Neural progenitor cell (in vitro differentiated cells): ENCODE measurements at regions not wholly inside any gene's neighbourhood (a gene's known extent, or its start where the extent isn't known, plus 50 kb on each side); places are given as distances from the start of the nearest gene placed in this dataset.
A peak's percentile ranks its signal among the peaks of the same experiment; 100 is the strongest.
"Not testable (repeated sequence)": the region's sequence is repeated elsewhere in the genome, so short reads cannot be mapped to it uniquely, and the experiment has no call there.

Source experiments
- DNase-seq: peaks from one replicate; pipeline ENCODE4 v3.0.0-alpha.2; 2016; ENCODE audit warnings: low spot score
- H2AFZ ChIP-seq: fragments of 200-600 bp; sonication (generic); replicated peaks from 2 replicates; pipeline ENCODE4 v1.6.1; 2016; ENCODE audit warnings: antibody characterized with exemption
- H3F3A ChIP-seq: fragments of 200-600 bp; sonication (generic); 2 replicates; pipeline ENCODE4 v1.6.1; 2016; ENCODE audit warnings: antibody characterized with exemption, low read depth
- H3K27ac ChIP-seq: fragments of 200-600 bp; sonication (generic); 2 replicates; pipeline ENCODE4 v1.5.1; 2016; ENCODE audit warnings: mild to moderate bottlenecking
- H3K27me3 ChIP-seq: fragments of 200-600 bp; sonication (generic); 2 replicates; pipeline ENCODE4 v1.6.1; 2016; ENCODE audit warnings: mild to moderate bottlenecking, moderate library complexity
- H3K36me3 ChIP-seq: fragments of 200-600 bp; sonication (generic); 2 replicates; pipeline ENCODE4 v1.5.1; 2016
- H3K4me1 ChIP-seq: fragments of 200-600 bp; sonication (generic); 2 replicates; pipeline ENCODE4 v1.6.1; 2016; ENCODE audit warnings: mixed run types
- H3K4me2 ChIP-seq: fragments of 200-600 bp; sonication (generic); 2 replicates; pipeline ENCODE4 v1.6.1; 2016
- H3K4me3 ChIP-seq: fragments of 200-600 bp; sonication (generic); 2 replicates; pipeline ENCODE4 v1.5.1; 2016
- H3K79me2 ChIP-seq: fragments of 200-600 bp; sonication (generic); 2 replicates; pipeline ENCODE4 v1.6.1; 2016; ENCODE audit warnings: low read depth
- H3K9ac ChIP-seq: fragments of 200-600 bp; sonication (generic); 2 replicates; pipeline ENCODE4 v1.6.1; 2016
- H3K9me3 ChIP-seq: fragments of 200-600 bp; sonication (generic); 2 replicates; pipeline ENCODE4 v1.5.1; 2016; ENCODE audit warnings: low read depth
- H4K20me1 ChIP-seq: fragments of 200-600 bp; sonication (generic); 2 replicates; pipeline ENCODE4 v1.6.1; 2016; ENCODE audit warnings: low read depth
- H3K27ac Mint-ChIP-seq: 3 replicates; pipeline ENCODE4 v1.8.0; 2021; ENCODE audit warnings: mixed read lengths
- H3K27me3 Mint-ChIP-seq: 2 replicates; pipeline ENCODE4 v1.8.0; 2022; ENCODE audit warnings: low read depth, mild to moderate bottlenecking, inconsistent platforms, moderate library complexity, mixed read lengths; ENCODE audit not compliant: insufficient read depth
- H3K36me3 Mint-ChIP-seq: 3 replicates; pipeline ENCODE4 v1.8.0; 2021; ENCODE audit warnings: mixed read lengths
- H3K4me1 Mint-ChIP-seq: 3 replicates; pipeline ENCODE4 v1.8.0; 2021; ENCODE audit warnings: mixed read lengths
- H3K4me3 Mint-ChIP-seq: 3 replicates; pipeline ENCODE4 v1.8.0; 2021; ENCODE audit warnings: mild to moderate bottlenecking, moderate library complexity, mixed read lengths
- H3K9me3 Mint-ChIP-seq: 3 replicates; pipeline ENCODE4 v1.8.0; 2020; ENCODE audit warnings: mixed read lengths
- small RNA-seq: library from RNA; depleted of rRNA; stranded (forward); fragments of <200 nt; gene quantifications from one replicate; pipeline ENCODE3, GENCODE V24; 2015
- TF ChIP-seq, protein P1 (sequence below): fragments of 200-600 bp; sonication (generic); IDR thresholded peaks from 2 replicates; pipeline ENCODE4 v1.5.1; 2017; ENCODE audit warnings: antibody characterized with exemption, mild to moderate bottlenecking

DNA sequence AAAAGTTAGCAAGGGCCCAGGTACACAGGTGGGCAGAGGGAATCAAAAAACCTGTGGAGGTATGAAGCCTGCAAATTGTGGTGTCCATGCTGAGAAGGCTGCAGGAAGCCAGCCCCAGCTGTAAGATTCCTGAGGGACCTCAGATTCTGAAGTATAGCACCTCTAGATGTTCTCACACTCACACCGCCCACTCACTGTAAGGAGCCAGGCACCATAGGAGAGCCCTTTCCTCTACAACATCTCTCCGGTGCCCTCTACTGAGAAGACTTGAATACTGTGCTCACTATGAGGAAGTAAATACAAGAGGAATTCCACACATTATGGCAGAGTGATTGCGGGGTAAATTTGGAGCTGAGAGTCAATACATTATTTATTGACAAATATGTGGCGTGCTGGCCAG is 68.9 kb upstream of the RUBCNL start:
- H3K79me2 ChIP-seq, H3K4me3 Mint-ChIP-seq, H3K36me3 Mint-ChIP-seq, H3K4me1 ChIP-seq, H3K27me3 Mint-ChIP-seq, H3K27ac Mint-ChIP-seq, H3K4me1 Mint-ChIP-seq, H3K9ac ChIP-seq, H3K9me3 Mint-ChIP-seq, H2AFZ ChIP-seq, H3K9me3 ChIP-seq, H4K20me1 ChIP-seq, H3K27me3 ChIP-seq, H3K36me3 ChIP-seq, H3K27ac ChIP-seq, H3F3A ChIP-seq, H3K4me3 ChIP-seq, H3K4me2 ChIP-seq: not testable (repeated sequence)
- TF ChIP-seq, protein P1, sequence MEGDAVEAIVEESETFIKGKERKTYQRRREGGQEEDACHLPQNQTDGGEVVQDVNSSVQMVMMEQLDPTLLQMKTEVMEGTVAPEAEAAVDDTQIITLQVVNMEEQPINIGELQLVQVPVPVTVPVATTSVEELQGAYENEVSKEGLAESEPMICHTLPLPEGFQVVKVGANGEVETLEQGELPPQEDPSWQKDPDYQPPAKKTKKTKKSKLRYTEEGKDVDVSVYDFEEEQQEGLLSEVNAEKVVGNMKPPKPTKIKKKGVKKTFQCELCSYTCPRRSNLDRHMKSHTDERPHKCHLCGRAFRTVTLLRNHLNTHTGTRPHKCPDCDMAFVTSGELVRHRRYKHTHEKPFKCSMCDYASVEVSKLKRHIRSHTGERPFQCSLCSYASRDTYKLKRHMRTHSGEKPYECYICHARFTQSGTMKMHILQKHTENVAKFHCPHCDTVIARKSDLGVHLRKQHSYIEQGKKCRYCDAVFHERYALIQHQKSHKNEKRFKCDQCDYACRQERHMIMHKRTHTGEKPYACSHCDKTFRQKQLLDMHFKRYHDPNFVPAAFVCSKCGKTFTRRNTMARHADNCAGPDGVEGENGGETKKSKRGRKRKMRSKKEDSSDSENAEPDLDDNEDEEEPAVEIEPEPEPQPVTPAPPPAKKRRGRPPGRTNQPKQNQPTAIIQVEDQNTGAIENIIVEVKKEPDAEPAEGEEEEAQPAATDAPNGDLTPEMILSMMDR, result peak; percentile 34
- peak; percentile 37 for DNase-seq

DNA sequence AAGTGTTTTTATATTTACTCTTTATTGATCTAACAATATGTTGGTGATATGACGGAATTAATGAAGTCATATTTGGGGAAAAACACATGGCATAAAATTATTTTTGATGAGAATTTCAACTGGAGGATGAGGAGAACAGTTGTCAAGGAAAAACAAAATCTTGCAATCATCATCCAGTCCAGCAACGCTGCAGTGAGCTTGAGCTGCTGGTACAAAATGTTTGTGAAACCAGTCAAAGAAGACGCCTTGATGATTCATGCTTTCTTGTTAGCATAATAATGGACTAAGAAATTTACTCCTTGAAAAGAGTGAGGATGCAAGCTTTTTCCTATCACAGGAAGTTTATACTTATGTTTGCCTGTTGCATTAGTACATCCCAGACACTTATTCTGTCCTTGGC is 64.1 kb upstream of the RUBCNL start:
- not testable (repeated sequence) for H3K27me3 Mint-ChIP-seq, H3K4me2 ChIP-seq, DNase-seq, H3K27ac Mint-ChIP-seq, H3K27ac ChIP-seq, H4K20me1 ChIP-seq, H3K36me3 ChIP-seq, H3K4me1 Mint-ChIP-seq, H3K79me2 ChIP-seq, H3K4me1 ChIP-seq, H3K4me3 Mint-ChIP-seq, H3F3A ChIP-seq, H3K9ac ChIP-seq, H3K36me3 Mint-ChIP-seq, H3K9me3 ChIP-seq, H3K4me3 ChIP-seq, H3K27me3 ChIP-seq, H3K9me3 Mint-ChIP-seq
- peak overlapping the region; percentile 26 for H2AFZ ChIP-seq

DNA sequence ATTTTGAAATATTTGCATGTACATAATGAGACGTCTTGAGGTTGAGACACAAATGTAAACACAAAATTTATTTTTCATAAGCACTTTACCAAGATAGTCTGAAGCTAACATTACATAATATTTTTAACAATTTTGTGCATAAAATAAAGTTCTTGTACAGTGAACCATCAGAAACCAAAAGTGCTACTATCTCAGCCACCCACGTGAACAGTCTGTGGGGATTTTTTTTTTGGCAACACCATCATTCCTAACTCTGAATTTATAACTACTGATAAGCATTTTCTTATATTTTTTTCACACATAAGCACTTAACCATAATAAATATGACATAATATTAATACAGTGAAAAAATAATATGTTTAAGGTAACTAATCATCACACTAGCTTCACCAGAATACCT is 62.9 kb upstream of the RUBCNL start:
- not testable (repeated sequence) for H2AFZ ChIP-seq, H3K27ac Mint-ChIP-seq, H3K4me1 Mint-ChIP-seq, H3K4me2 ChIP-seq, H3K27me3 Mint-ChIP-seq, DNase-seq, H3K27ac ChIP-seq, H3F3A ChIP-seq, H4K20me1 ChIP-seq, H3K27me3 ChIP-seq, H3K9ac ChIP-seq, H3K4me3 ChIP-seq, H3K36me3 ChIP-seq, H3K9me3 Mint-ChIP-seq, H3K4me3 Mint-ChIP-seq, H3K36me3 Mint-ChIP-seq, H3K9me3 ChIP-seq, H3K4me1 ChIP-seq, H3K79me2 ChIP-seq

DNA sequence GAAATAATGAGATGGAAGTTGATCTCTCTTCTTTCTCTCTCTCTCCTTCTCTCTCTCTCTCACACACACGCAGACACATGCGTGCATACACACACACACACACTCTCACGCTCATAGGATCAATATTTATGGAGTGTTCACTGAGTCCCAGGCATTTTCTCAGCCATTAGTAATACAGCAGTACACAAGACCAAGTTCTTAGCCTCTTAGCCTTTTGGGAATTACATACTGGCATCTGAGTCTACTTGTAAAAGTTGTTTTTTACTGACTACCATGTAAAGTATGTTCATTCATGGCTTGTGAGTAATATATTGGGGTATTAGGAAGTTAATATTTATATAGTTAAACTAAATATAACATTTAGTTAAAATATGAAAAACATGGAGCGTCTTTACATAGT is 61.1 kb upstream of the RUBCNL start:
- not testable (repeated sequence) for H3K36me3 ChIP-seq, H4K20me1 ChIP-seq, H3K9ac ChIP-seq, H3K4me1 ChIP-seq, H3K27me3 Mint-ChIP-seq, H3K27me3 ChIP-seq, H3K4me1 Mint-ChIP-seq, H3K36me3 Mint-ChIP-seq, H3K9me3 Mint-ChIP-seq, H3K4me2 ChIP-seq, H3K9me3 ChIP-seq, DNase-seq, H3K4me3 ChIP-seq, H2AFZ ChIP-seq, H3F3A ChIP-seq, H3K4me3 Mint-ChIP-seq, H3K27ac ChIP-seq, H3K27ac Mint-ChIP-seq, H3K79me2 ChIP-seq

DNA sequence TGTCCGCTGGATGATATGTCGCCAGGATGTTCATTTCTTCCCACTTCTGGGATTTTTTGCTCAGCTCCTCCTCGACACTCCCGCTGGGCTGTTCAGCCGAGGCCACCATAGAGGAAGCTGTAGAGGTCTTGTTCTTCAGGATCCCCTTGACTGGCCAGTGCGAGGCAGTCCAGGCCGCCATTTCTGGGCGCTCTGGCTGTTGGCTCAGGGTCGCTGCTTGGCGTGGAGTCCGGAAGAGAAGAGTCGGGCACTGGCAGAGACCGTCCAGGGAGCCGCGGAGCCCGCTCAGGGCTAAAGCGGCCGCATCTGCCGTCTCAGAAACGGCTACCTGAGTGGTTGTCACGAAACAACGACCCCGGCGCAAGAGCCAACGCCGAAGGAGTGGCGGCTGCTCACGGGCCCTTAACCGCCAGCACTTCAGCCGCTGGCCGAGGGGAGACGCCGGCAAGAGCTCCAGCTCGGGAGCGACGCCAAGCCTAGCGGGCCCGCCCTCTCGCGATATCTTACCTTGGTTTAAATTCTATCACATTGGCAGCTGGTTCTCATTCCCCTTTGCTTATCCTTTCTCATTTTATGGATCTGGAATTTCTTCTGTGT is 50.9 kb upstream of the RUBCNL start:
- not testable (repeated sequence) for H3K9me3 Mint-ChIP-seq

More for the DNA sequence above, 50.9 kb upstream of the RUBCNL start:
- H3K27me3 Mint-ChIP-seq, DNase-seq, H3K4me3 Mint-ChIP-seq, H4K20me1 ChIP-seq, H3K4me2 ChIP-seq, H3F3A ChIP-seq, H3K36me3 ChIP-seq, H3K27ac Mint-ChIP-seq, H3K27me3 ChIP-seq, H3K4me1 ChIP-seq, H3K27ac ChIP-seq, H3K9ac ChIP-seq, H3K79me2 ChIP-seq, H2AFZ ChIP-seq, H3K4me1 Mint-ChIP-seq, H3K9me3 ChIP-seq, H3K4me3 ChIP-seq, H3K36me3 Mint-ChIP-seq: not testable (repeated sequence)

Small RNA genes lying in the stretch of these regions (small RNA-seq; reads per million reads assigned to genes)
- 0.11 reads per million for gene COX17P1
